HCT116 (cell line): ENCODE measurements at regions not wholly inside any gene's neighbourhood (a gene's known extent, or its start where the extent isn't known, plus 50 kb on each side); places are given as distances from the start of the nearest gene placed in this dataset.

ENCODE experiments used
- CTCF ChIP-seq, 3 experiments: fragments of 200-600 bp in 1 of 3; sonication (generic) in 1 of 3; IDR thresholded peaks in 2 of 3; conservative IDR thresholded peaks in 1 of 3; 2 replicates each; pipeline ENCODE4 v1.5.1; 2012 to 2017; ENCODE audit warnings: low read depth in 2 of 3, low read length in 2 of 3, antibody characterized with exemption in 1 of 3, borderline replicate concordance in 1 of 3, control low read depth in 1 of 3, mild to moderate bottlenecking in 1 of 3, mixed read lengths in 1 of 3, mixed run types in 1 of 3, moderate library complexity in 1 of 3; ENCODE audit not compliant: insufficient read depth in 1 of 3
- EGR1 ChIP-seq: IDR thresholded peaks from 2 replicates; pipeline ENCODE4 v1.6.1; 2012; ENCODE audit warnings: low read depth
- EZH2 ChIP-seq: fragments of 200-600 bp; sonication (generic); IDR thresholded peaks from 2 replicates; pipeline ENCODE4 v1.6.1; 2017; ENCODE audit warnings: antibody characterized with exemption, mixed run types
- EZH2phosphoT487 ChIP-seq: fragments of 200-600 bp; IDR thresholded peaks from 2 replicates; pipeline ENCODE4 v1.6.1; 2018; ENCODE audit warnings: antibody characterized with exemption, borderline replicate concordance
- MAX ChIP-seq: IDR thresholded peaks from 2 replicates; pipeline ENCODE4 v1.6.1; 2012
- POLR2A ChIP-seq: IDR thresholded peaks from 2 replicates; pipeline ENCODE4 v1.7.0; 2011; ENCODE audit warnings: borderline replicate concordance; ENCODE audit not compliant: insufficient read depth, insufficient read length; ENCODE audit errors: extremely low read depth
- POLR2AphosphoS5 ChIP-seq: IDR thresholded peaks from 2 replicates; pipeline ENCODE4 v1.6.1; 2011; ENCODE audit warnings: mild to moderate bottlenecking, low read depth, low read length, moderate library complexity
- RAD21 ChIP-seq: IDR thresholded peaks from 2 replicates; pipeline ENCODE4 v1.6.1; 2012; ENCODE audit warnings: low read depth, mild to moderate bottlenecking
- SIN3A ChIP-seq: IDR thresholded peaks from 2 replicates; pipeline ENCODE4 v1.6.1; 2012; ENCODE audit warnings: low read depth
- SP1 ChIP-seq: IDR thresholded peaks from 2 replicates; pipeline ENCODE4 v1.6.1; 2012; ENCODE audit warnings: low read depth
- TCF7L2 ChIP-seq: IDR thresholded peaks from 2 replicates; pipeline ENCODE4 v1.7.0; 2011; ENCODE audit warnings: borderline replicate concordance, inconsistent platforms; ENCODE audit not compliant: insufficient read depth, insufficient read length; ENCODE audit errors: extremely low read depth
- ZFX ChIP-seq: fragments of 450-650 bp; IDR thresholded peaks from 2 replicates; pipeline ENCODE4 v1.6.1; 2017
- ZNF274 ChIP-seq: fragments of 200-500 bp; sonication (Bioruptor generic); IDR thresholded peaks from 2 replicates; pipeline ENCODE4 v1.6.1; 2014; ENCODE audit warnings: mild to moderate bottlenecking, low read depth, low read length, inconsistent platforms

- no peak for TF ChIP-seq MAX
- TF ChIP-seq CTCF (IDR thresholded peaks at IDR 0.05 in 2 of 3, conservative IDR thresholded peaks at IDR 0.05 in 1 of 3; ENCODE audit: borderline replicate concordance in 1 of 3, insufficient read depth in 1 of 3, low read depth in 2 of 3, low read length in 2 of 3), result no peak
- no peak for TF ChIP-seq POLR2A
- TF ChIP-seq ZFX, result no peak
- TF ChIP-seq EZH2, result no peak
- TF ChIP-seq TCF7L2, result no peak
- TF ChIP-seq RAD21, result no peak
- TF ChIP-seq EGR1, result no peak
- TF ChIP-seq POLR2AphosphoS5, result no peak
- TF ChIP-seq SIN3A, result no peak
- TF ChIP-seq EZH2phosphoT487, result no peak
- no peak for TF ChIP-seq SP1
- no peak for TF ChIP-seq ZNF274
Observed at GRCh38 chr5:86546044-86546443, 71.7 kb upstream of the COX7C start.
